ENCODE measurements at regions not wholly inside any gene's neighbourhood (a gene's known extent, or its start where the extent isn't known, plus 50 kb on each side); places are given as distances from the start of the nearest gene placed in this dataset.

DNA sequence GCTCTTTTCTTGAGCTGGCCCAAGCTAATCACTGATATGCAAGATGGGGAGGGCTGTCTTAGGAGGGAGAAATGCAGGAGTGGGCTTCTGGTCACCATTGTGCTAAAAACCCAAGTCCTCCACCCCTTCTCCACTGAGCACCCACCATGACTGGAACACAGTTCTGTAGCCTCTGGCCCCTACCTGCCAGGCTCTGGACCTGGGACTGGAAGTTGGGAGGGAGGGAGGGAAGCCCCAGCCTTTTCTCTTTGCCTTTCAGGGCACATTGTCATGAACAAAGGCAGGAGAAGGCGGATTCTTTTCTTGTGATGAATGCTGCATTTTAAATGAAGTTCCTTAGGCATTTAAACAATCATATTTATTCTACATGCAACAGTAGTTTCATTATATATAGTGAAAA, 559.1 kb upstream of the TRPC7 start:
- in situ Hi-C loops (cut with HindIII; ENCODE audit: low pct_unique_long_range_greater_than_20kb, low sequenced_read_pairs): no loop called here
- no peak for DNase-seq (ENCODE audit: low read depth)

- in situ Hi-C loops (cut with HindIII; ENCODE audit: low pct_unique_long_range_greater_than_20kb, low sequenced_read_pairs): no loop called here
- DNase-seq (ENCODE audit: low read depth): no peak
Observed at GRCh38 chr5:136910625-136911024, 545.3 kb upstream of the TRPC7 start.

- in situ Hi-C loops (cut with HindIII; ENCODE audit: low pct_unique_long_range_greater_than_20kb, low sequenced_read_pairs): no loop called here
- no peak for DNase-seq (ENCODE audit: low read depth)
Observed at GRCh38 chr5:136909906-136910305, 544.6 kb upstream of the TRPC7 start.

- in situ Hi-C loops (cut with HindIII; ENCODE audit: low pct_unique_long_range_greater_than_20kb, low sequenced_read_pairs): no loop called here
- DNase-seq (ENCODE audit: low read depth): no peak
Observed at GRCh38 chr5:136907371-136907770, 542.0 kb upstream of the TRPC7 start.

DNA sequence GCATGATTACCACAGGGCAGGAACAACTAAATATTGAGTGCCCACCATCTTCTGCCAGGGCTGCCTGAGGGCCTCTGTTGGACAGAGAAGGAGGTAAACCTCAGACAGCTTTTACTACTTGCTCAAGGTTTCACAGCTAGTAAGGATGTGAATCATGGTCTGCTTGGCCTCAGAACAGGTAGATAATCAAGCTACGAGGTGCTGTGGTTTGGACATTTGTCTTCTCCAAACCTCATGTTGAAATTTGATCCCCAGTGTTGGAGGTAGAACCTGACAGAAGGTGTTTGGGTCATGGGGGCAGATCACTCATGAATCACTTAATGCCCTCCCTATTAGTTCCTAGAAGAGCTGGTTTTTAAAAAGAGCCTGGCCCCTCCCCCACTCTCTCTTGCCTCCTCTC, 541.2 kb upstream of the TRPC7 start:
- in situ Hi-C loops (cut with HindIII; ENCODE audit: low pct_unique_long_range_greater_than_20kb, low sequenced_read_pairs): no loop called here
- no peak for DNase-seq (ENCODE audit: low read depth)

DNA sequence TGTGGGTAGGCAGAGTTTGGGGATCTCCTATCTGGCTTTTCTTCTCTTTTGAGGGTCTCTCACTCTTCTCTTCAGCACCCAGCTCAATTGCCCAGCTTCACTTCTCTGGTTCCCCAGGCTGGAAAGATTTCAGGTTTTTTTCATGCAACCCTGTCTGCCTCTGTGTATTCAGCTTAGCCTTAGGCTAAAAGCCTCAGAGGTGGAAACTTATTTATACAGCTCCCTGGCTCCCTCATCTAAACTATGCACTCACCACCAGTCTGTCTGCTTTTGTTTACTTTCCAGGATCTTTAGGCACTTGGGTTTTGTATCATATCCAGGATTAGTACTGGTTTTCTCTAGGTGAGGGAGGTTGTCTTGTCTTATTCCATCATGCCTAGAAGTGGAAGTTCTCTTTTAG, 540.2 kb upstream of the TRPC7 start:
- DNase-seq (ENCODE audit: low read depth): no peak

DNA sequence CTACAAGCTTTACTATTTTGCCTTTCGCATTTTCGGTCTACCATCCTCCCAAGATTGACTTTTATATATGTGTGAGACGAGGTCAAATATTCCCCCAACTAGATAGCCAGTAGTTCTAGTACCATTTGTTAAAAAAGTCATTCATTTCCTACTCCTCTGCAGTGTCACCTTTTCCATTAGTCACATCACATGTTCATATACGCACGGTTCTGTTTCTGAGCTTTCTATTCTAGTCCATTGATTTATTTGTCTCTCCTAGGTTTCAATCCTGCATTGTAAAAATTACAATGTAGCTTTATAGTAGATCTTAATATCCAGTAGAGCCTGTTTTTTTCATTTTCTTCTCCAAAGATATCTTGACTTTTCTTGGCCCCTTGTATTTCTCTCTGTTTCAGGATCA, 528.7 kb upstream of the TRPC7 start:
- DNase-seq (ENCODE audit: low read depth): no peak
- in situ Hi-C loops (cut with HindIII; ENCODE audit: low pct_unique_long_range_greater_than_20kb, low sequenced_read_pairs): no loop called here

More for the DNA sequence above, 540.2 kb upstream of the TRPC7 start:
- in situ Hi-C loops (cut with HindIII; ENCODE audit: low pct_unique_long_range_greater_than_20kb, low sequenced_read_pairs): no loop called here

GRCh38 chr5:136892000-136892399, 526.7 kb upstream of the TRPC7 start:
- no peak for DNase-seq (ENCODE audit: low read depth)
- in situ Hi-C loops (cut with HindIII; ENCODE audit: low pct_unique_long_range_greater_than_20kb, low sequenced_read_pairs): no loop called here

DNA sequence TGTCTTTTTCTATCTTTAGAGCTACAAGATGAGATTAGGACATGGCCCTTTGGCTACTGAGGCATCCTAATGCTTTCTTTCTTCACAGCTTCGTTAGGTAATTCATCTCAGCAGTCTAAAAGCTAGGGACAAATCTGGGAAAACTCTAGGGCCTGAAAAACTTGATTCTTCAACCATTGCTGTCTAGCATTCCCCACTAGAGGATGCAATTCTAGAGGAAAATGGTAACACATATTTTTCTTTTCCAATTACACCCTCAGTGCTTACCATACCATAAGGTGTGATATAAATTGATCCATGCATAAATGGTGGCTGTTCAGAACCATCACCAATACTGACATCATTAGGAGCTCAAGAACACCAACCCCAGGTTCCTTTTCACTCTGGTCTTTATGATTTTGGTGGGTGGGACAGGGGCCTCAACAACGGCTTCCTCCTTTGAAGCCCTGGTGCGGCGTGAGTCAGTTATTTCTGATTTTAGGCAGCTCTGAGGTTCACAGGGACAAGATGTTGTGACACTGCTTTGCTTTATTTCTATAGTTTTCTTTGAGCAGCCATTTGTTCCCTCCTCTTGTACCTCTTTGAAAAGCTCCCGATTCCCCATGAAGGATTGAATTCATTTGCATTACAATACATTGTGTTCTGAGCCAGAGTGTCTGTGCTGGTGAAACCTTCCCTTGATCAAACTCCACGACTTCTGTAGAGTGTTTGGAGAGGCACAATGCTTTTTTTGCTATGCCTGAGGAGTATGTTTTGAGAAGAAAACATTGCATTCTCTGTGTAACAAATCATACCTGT, 526.0 kb upstream of the TRPC7 start:
- in situ Hi-C loops (cut with HindIII; ENCODE audit: low pct_unique_long_range_greater_than_20kb, low sequenced_read_pairs): no loop called here
- no peak for DNase-seq (ENCODE audit: low read depth)

GRCh38 chr5:136890431-136891148, 525.2 kb upstream of the TRPC7 start:
- in situ Hi-C loops (cut with HindIII; ENCODE audit: low pct_unique_long_range_greater_than_20kb, low sequenced_read_pairs): no loop called here
- DNase-seq (ENCODE audit: low read depth): no peak

- in situ Hi-C loops (cut with HindIII; ENCODE audit: low pct_unique_long_range_greater_than_20kb, low sequenced_read_pairs): no loop called here
- no peak for DNase-seq (ENCODE audit: low read depth)
Observed at GRCh38 chr5:136886608-136887007, 521.3 kb upstream of the TRPC7 start.

- in situ Hi-C loops (cut with HindIII; ENCODE audit: low pct_unique_long_range_greater_than_20kb, low sequenced_read_pairs): no loop called here
- DNase-seq (ENCODE audit: low read depth): no peak
Observed at GRCh38 chr5:136864960-136865359, 499.6 kb upstream of the TRPC7 start.

DNA sequence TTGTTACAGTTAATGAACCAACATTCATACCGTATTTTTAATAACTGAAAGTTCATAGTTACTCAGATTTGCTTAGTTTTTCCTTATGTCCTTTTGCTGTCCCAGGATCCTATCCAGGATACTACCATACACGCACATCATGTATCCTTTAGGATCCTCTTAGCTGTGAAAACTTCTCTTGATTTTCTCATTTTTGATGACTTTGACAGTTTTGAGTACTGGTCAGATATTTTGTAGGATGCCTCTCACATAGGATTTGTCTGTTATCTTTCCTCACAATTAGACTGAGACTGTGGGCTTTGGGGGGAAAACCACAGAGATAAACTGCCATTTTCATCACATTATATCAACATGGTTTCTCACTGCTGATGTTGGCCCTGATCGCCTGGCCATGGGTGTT, 491.3 kb upstream of the TRPC7 start:
- DNase-seq (ENCODE audit: low read depth): no peak
- in situ Hi-C loops (cut with HindIII; ENCODE audit: low pct_unique_long_range_greater_than_20kb, low sequenced_read_pairs): no loop called here

DNA sequence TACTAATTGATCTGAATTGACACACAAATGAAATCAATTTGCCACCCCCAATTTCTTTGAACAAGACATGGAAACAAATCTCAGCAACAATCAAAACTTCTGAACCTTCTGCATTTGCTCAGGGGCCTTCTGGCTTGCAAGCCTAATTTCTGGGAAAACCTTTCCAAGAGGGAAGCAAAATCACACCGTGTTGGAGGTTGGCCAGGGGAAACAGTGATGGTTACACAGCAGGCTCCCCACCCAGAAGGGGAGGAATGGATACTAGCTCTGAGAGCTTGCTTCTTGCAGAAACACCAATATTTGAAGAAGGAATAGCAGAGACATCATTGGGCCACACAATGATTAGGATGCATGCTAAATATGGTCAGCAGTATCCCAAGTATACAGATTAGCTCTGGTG, 488.6 kb upstream of the TRPC7 start:
- no peak for DNase-seq (ENCODE audit: low read depth)
- in situ Hi-C loops (cut with HindIII; ENCODE audit: low pct_unique_long_range_greater_than_20kb, low sequenced_read_pairs): no loop called here

GRCh38 chr5:136840601-136841000, 475.3 kb upstream of the TRPC7 start:
- in situ Hi-C loops (cut with HindIII; ENCODE audit: low pct_unique_long_range_greater_than_20kb, low sequenced_read_pairs): no loop called here
- peak; percentile 4 for DNase-seq (ENCODE audit: low read depth)

DNA sequence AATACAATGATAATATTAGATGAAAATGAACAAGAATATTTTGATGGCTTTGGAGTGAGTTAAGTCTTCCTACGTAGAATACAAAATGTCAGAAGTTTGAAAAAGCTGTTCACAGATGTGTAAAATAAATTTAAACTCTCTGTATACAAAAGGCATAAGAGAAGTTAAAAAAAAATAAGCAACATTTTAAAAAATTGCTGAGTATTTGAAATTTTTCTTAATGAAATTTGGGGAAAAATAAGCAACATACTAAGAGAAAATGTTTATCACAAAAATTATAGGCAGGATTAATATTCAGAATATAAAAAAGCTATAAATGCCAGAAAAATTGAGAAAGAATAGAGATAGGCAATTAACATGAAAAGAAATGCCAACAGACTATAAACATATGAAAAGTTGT, 470.7 kb upstream of the TRPC7 start:
- DNase-seq (ENCODE audit: low read depth): no peak
- in situ Hi-C loops (cut with HindIII; ENCODE audit: low pct_unique_long_range_greater_than_20kb, low sequenced_read_pairs): no loop called here

DNA sequence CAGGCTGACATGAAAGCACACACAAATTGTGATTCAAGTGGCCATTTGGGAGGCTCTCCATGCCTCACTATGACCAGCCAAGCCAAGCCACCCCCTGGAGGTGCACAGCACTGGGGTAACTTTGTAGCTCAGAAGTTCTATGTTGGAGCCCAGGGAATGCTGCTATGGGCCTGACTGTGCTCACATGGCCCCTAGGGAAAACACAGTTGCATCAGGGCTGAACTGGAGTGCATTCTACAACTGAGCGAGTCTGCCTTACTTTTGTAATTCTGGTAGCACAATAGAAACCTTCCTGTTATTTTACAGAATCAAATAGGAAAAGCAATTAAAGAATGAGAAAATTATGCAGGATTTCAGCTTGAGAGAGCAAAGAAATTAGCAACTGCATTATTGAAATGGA, 455.5 kb upstream of the TRPC7 start:
- in situ Hi-C loops (cut with HindIII; ENCODE audit: low pct_unique_long_range_greater_than_20kb, low sequenced_read_pairs): no loop called here
- no peak for DNase-seq (ENCODE audit: low read depth)

- in situ Hi-C loops (cut with HindIII; ENCODE audit: low pct_unique_long_range_greater_than_20kb, low sequenced_read_pairs): no loop called here
- no peak for DNase-seq (ENCODE audit: low read depth)
Observed at GRCh38 chr5:136819526-136820302, 454.4 kb upstream of the TRPC7 start.

DNA sequence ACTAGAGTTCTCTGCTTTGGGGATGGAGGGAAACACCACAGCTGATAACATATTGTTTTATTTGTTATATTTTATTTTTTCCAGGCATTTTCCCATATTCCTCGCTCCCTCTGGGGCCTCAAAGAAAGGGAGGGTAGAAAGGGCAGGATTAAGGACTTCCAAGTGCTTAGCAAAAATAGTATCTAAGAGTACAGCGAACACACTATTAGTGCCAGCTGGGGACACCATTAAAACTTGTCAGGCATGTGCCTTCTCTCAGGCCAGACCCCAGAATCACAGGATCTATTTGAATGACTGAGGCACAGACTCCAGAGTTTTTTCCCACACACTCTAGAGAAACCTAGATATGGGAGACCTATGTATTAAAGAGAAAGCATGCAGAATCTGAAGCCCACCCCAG, 451.0 kb upstream of the TRPC7 start:
- no peak for DNase-seq (ENCODE audit: low read depth)
- in situ Hi-C loops (cut with HindIII; ENCODE audit: low pct_unique_long_range_greater_than_20kb, low sequenced_read_pairs): no loop called here

All from Caki2 (cell line).